ENCODE measurements at regions not wholly inside any gene's neighbourhood (a gene's known extent, or its start where the extent isn't known, plus 50 kb on each side); places are given as distances from the start of the nearest gene placed in this dataset.

- H3K4me1 ChIP-seq (ENCODE audit: control insufficient read depth, insufficient read depth, low read length, poor library complexity, severe bottlenecking) = no peaks in the 10 kb centered on the region
- H3K4me3 ChIP-seq (ENCODE audit: insufficient read depth, low read depth, low read length, poor library complexity, severe bottlenecking) = no peak overlapping the region
These were observed 89.2 kb upstream of the IRX4 start for GRCh38 chr5:1971944-1972343.

GRCh38 chr5:1967736-1968135, 85.0 kb upstream of the IRX4 start:
- Histone ChIP-seq H3K27ac (ENCODE audit: insufficient read depth, low read length, poor library complexity, severe bottlenecking) (no peak overlapping the region), H3K4me1 (ENCODE audit: control insufficient read depth, insufficient read depth, low read length, poor library complexity, severe bottlenecking) (no peaks in the 10 kb centered on the region), H3K9me3 (ENCODE audit: control insufficient read depth, low read length) (no peaks in the 10 kb centered on the region), H3K4me3 (ENCODE audit: insufficient read depth, low read depth, low read length, poor library complexity, severe bottlenecking) (no peak overlapping the region), H3K36me3 (ENCODE audit: control insufficient read depth, insufficient read depth, low read length) (no peaks in the 10 kb centered on the region), H3K27me3 (replicated peaks; ENCODE audit: control insufficient read depth, insufficient read depth, low read length, poor library complexity, severe bottlenecking) (no peaks in the 10 kb centered on the region)
- DNase-seq = no peak

More at GRCh38 chr5:1971944-1972343, 89.2 kb upstream of the IRX4 start:
- Histone ChIP-seq H3K9me3 (ENCODE audit: control insufficient read depth, low read length) (no peaks in the 10 kb centered on the region), H3K27ac (ENCODE audit: insufficient read depth, low read length, poor library complexity, severe bottlenecking) (no peak overlapping the region), H3K27me3 (replicated peaks; ENCODE audit: control insufficient read depth, insufficient read depth, low read length, poor library complexity, severe bottlenecking) (no peaks in the 10 kb centered on the region), H3K36me3 (ENCODE audit: control insufficient read depth, insufficient read depth, low read length) (no peaks in the 10 kb centered on the region)
- no peak for DNase-seq

- Histone ChIP-seq H3K27ac (ENCODE audit: insufficient read depth, low read length, poor library complexity, severe bottlenecking) (no peak overlapping the region), H3K4me3 (ENCODE audit: insufficient read depth, low read depth, low read length, poor library complexity, severe bottlenecking) (no peak overlapping the region), H3K9me3 (ENCODE audit: control insufficient read depth, low read length) (no peaks in the 10 kb centered on the region), H3K27me3 (replicated peaks; ENCODE audit: control insufficient read depth, insufficient read depth, low read length, poor library complexity, severe bottlenecking) (no peaks in the 10 kb centered on the region), H3K4me1 (ENCODE audit: control insufficient read depth, insufficient read depth, low read length, poor library complexity, severe bottlenecking) (no peaks in the 10 kb centered on the region), H3K36me3 (ENCODE audit: control insufficient read depth, insufficient read depth, low read length) (no peaks in the 10 kb centered on the region)
- DNase-seq = no peak
These were observed 83.7 kb upstream of the IRX4 start for GRCh38 chr5:1966461-1966860.

- Histone ChIP-seq H3K27me3 (replicated peaks; ENCODE audit: control insufficient read depth, insufficient read depth, low read length, poor library complexity, severe bottlenecking) (no peaks in the 10 kb centered on the region), H3K4me3 (ENCODE audit: insufficient read depth, low read depth, low read length, poor library complexity, severe bottlenecking) (no peak overlapping the region), H3K36me3 (ENCODE audit: control insufficient read depth, insufficient read depth, low read length) (no peaks in the 10 kb centered on the region), H3K4me1 (ENCODE audit: control insufficient read depth, insufficient read depth, low read length, poor library complexity, severe bottlenecking) (no peaks in the 10 kb centered on the region), H3K27ac (ENCODE audit: insufficient read depth, low read length, poor library complexity, severe bottlenecking) (no peak overlapping the region), H3K9me3 (ENCODE audit: control insufficient read depth, low read length) (no peaks in the 10 kb centered on the region)
- DNase-seq = no peak
These were observed 83.2 kb upstream of the IRX4 start for GRCh38 chr5:1965925-1966324.

- H3K36me3 ChIP-seq (ENCODE audit: control insufficient read depth, insufficient read depth, low read length) = no peaks in the 10 kb centered on the region
- no peaks in the 10 kb centered on the region for H3K9me3 ChIP-seq (ENCODE audit: control insufficient read depth, low read length)
- H3K27me3 ChIP-seq (replicated peaks; ENCODE audit: control insufficient read depth, insufficient read depth, low read length, poor library complexity, severe bottlenecking) = no peaks in the 10 kb centered on the region
- DNase-seq = no peak
- H3K4me1 ChIP-seq (ENCODE audit: control insufficient read depth, insufficient read depth, low read length, poor library complexity, severe bottlenecking) = no peaks in the 10 kb centered on the region
- H3K27ac ChIP-seq (ENCODE audit: insufficient read depth, low read length, poor library complexity, severe bottlenecking) = no peak overlapping the region
- no peak overlapping the region for H3K4me3 ChIP-seq (ENCODE audit: insufficient read depth, low read depth, low read length, poor library complexity, severe bottlenecking)
These were observed 81.3 kb upstream of the IRX4 start for GRCh38 chr5:1963941-1964451.

GRCh38 chr5:1963358-1963757, 80.6 kb upstream of the IRX4 start:
- H3K4me1 ChIP-seq (ENCODE audit: control insufficient read depth, insufficient read depth, low read length, poor library complexity, severe bottlenecking) = no peaks in the 10 kb centered on the region
- no peak overlapping the region for H3K27ac ChIP-seq (ENCODE audit: insufficient read depth, low read length, poor library complexity, severe bottlenecking)
- H3K36me3 ChIP-seq (ENCODE audit: control insufficient read depth, insufficient read depth, low read length) = no peaks in the 10 kb centered on the region
- no peaks in the 10 kb centered on the region for H3K9me3 ChIP-seq (ENCODE audit: control insufficient read depth, low read length)
- H3K4me3 ChIP-seq (ENCODE audit: insufficient read depth, low read depth, low read length, poor library complexity, severe bottlenecking) = no peak overlapping the region
- no peak for DNase-seq
- H3K27me3 ChIP-seq (replicated peaks; ENCODE audit: control insufficient read depth, insufficient read depth, low read length, poor library complexity, severe bottlenecking) = no peaks in the 10 kb centered on the region

GRCh38 chr5:1962619-1963355, 80.1 kb upstream of the IRX4 start:
- H3K36me3 ChIP-seq (ENCODE audit: control insufficient read depth, insufficient read depth, low read length) = no peaks in the 10 kb centered on the region
- no peak overlapping the region for H3K4me3 ChIP-seq (ENCODE audit: insufficient read depth, low read depth, low read length, poor library complexity, severe bottlenecking)
- no peak for DNase-seq
- H3K4me1 ChIP-seq (ENCODE audit: control insufficient read depth, insufficient read depth, low read length, poor library complexity, severe bottlenecking) = no peaks in the 10 kb centered on the region
- H3K27me3 ChIP-seq (replicated peaks; ENCODE audit: control insufficient read depth, insufficient read depth, low read length, poor library complexity, severe bottlenecking) = no peaks in the 10 kb centered on the region
- H3K9me3 ChIP-seq (ENCODE audit: control insufficient read depth, low read length) = no peaks in the 10 kb centered on the region
- H3K27ac ChIP-seq (ENCODE audit: insufficient read depth, low read length, poor library complexity, severe bottlenecking) = no peak overlapping the region

GRCh38 chr5:1961952-1962595, 79.3 kb upstream of the IRX4 start:
- Histone ChIP-seq H3K4me3 (ENCODE audit: insufficient read depth, low read depth, low read length, poor library complexity, severe bottlenecking) (no peak overlapping the region), H3K4me1 (ENCODE audit: control insufficient read depth, insufficient read depth, low read length, poor library complexity, severe bottlenecking) (no peaks in the 10 kb centered on the region), H3K27ac (ENCODE audit: insufficient read depth, low read length, poor library complexity, severe bottlenecking) (no peak overlapping the region), H3K27me3 (replicated peaks; ENCODE audit: control insufficient read depth, insufficient read depth, low read length, poor library complexity, severe bottlenecking) (no peaks in the 10 kb centered on the region), H3K9me3 (ENCODE audit: control insufficient read depth, low read length) (no peaks in the 10 kb centered on the region), H3K36me3 (ENCODE audit: control insufficient read depth, insufficient read depth, low read length) (no peaks in the 10 kb centered on the region)
- DNase-seq = no peak

GRCh38 chr5:1961304-1961946, 78.7 kb upstream of the IRX4 start:
- H3K9me3 ChIP-seq (ENCODE audit: control insufficient read depth, low read length) = no peaks in the 10 kb centered on the region
- no peaks in the 10 kb centered on the region for H3K4me1 ChIP-seq (ENCODE audit: control insufficient read depth, insufficient read depth, low read length, poor library complexity, severe bottlenecking)
- H3K27ac ChIP-seq (ENCODE audit: insufficient read depth, low read length, poor library complexity, severe bottlenecking) = no peak overlapping the region
- DNase-seq = no peak
- no peaks in the 10 kb centered on the region for H3K36me3 ChIP-seq (ENCODE audit: control insufficient read depth, insufficient read depth, low read length)
- no peak overlapping the region for H3K4me3 ChIP-seq (ENCODE audit: insufficient read depth, low read depth, low read length, poor library complexity, severe bottlenecking)
- no peaks in the 10 kb centered on the region for H3K27me3 ChIP-seq (replicated peaks; ENCODE audit: control insufficient read depth, insufficient read depth, low read length, poor library complexity, severe bottlenecking)
